ENCODE measurements at regions not wholly inside any gene's neighbourhood (a gene's known extent, or its start where the extent isn't known, plus 50 kb on each side); places are given as distances from the start of the nearest gene placed in this dataset.
A peak's percentile ranks its signal among the peaks of the same experiment; 100 is the strongest.

GRCh38 chr11:104432981-104433380, 269.0 kb upstream of the PDGFD start:
- Histone ChIP-seq H4K91ac (ENCODE audit: low read length) (no peak overlapping the region), H2BK12ac (ENCODE audit: low read length in 2 of 2) (no peak overlapping the region), H4K8ac (ENCODE audit: low read length) (no peak overlapping the region), H2BK120ac (ENCODE audit: low read depth, low read length) (no peak overlapping the region), H3K23ac (ENCODE audit: low read length in 2 of 2) (no peak overlapping the region), H2BK5ac (ENCODE audit: low read depth, low read length, poor library complexity, severe bottlenecking) (no peak overlapping the region), H3K79me1 (replicated peaks; ENCODE audit: low read length, poor library complexity, severe bottlenecking) (no peaks in the 10 kb centered on the region), H3K18ac (ENCODE audit: low read depth in 1 of 2, low read length in 2 of 2) (no peak overlapping the region), H3K4ac (ENCODE audit: low read depth in 1 of 2, low read length in 2 of 2) (no peak overlapping the region), H3K27me3 (ENCODE audit: control insufficient read depth in 1 of 2, insufficient read depth in 1 of 2, low read length in 2 of 2) (no peaks in the 10 kb centered on the region), H3K4me3 (ENCODE audit: insufficient read depth in 1 of 2, low read depth in 1 of 2, low read length in 2 of 2) (no peak overlapping the region), H3K27ac (ENCODE audit: low read length, poor library complexity, severe bottlenecking) (no peak overlapping the region), H2AK5ac (ENCODE audit: low read length, severe bottlenecking) (no peak overlapping the region), H3K9me3 (ENCODE audit: control insufficient read depth, low read length) (no peaks in the 10 kb centered on the region), H2AFZ (ENCODE audit: low read depth, low read length) (no peak overlapping the region), H2BK15ac (ENCODE audit: low read depth, poor library complexity, severe bottlenecking) (no peak overlapping the region), H3K36me3 (ENCODE audit: control insufficient read depth in 1 of 2, insufficient read depth in 2 of 2, low read depth in 1 of 2, low read length in 2 of 2) (no peaks in the 10 kb centered on the region), H3K14ac (ENCODE audit: low read length in 2 of 2) (no peak overlapping the region), H3K4me2 (ENCODE audit: low read length, poor library complexity, severe bottlenecking) (no peak overlapping the region), H3K4me1 (ENCODE audit: control insufficient read depth, insufficient read depth, low read depth, low read length) (no peaks in the 10 kb centered on the region), H3K9ac (ENCODE audit: low read length) (no peak overlapping the region)
- DNase-seq = no peak
- WGBS = 86% methylated on average over 1 of the region's 1 CpG

DNA sequence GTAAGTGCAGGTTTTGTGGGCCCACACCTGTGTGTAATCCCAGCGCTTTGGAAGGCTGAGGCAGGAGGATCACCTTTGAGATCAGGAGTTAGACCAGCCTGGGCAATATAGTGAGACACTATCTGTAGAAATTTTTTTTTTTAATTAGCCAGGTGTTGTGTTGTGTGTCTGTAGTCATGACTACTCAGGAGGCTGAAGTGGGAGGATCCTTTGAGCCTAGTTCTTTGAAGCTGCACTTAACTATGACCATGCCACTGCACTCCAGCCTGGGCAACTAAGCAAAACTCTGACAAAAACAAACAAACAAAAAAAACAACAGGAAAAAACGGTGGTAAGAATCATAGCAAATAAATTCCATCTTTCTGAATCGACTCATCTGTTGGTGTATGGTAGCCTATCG, 268.6 kb upstream of the PDGFD start:
- H2BK15ac ChIP-seq (ENCODE audit: low read depth, poor library complexity, severe bottlenecking) = no peak overlapping the region
- no peak overlapping the region for H3K4me2 ChIP-seq (ENCODE audit: low read length, poor library complexity, severe bottlenecking)
- 81% methylated on average over 4 of the region's 4 CpGs for WGBS

GRCh38 chr11:104422324-104422944, 258.5 kb upstream of the PDGFD start:
- H3K79me1 ChIP-seq (replicated peaks; ENCODE audit: low read length, poor library complexity, severe bottlenecking) = no peaks in the 10 kb centered on the region
- H3K27me3 ChIP-seq (ENCODE audit: control insufficient read depth in 1 of 2, insufficient read depth in 1 of 2, low read length in 2 of 2) = no peaks in the 10 kb centered on the region
- no peaks in the 10 kb centered on the region for H3K4me1 ChIP-seq (ENCODE audit: control insufficient read depth, insufficient read depth, low read depth, low read length)
- WGBS = 95% methylated on average over 21 of the region's 23 CpGs
- H2AK5ac ChIP-seq (ENCODE audit: low read length, severe bottlenecking) = no peak overlapping the region
- no peak overlapping the region for H3K9ac ChIP-seq (ENCODE audit: low read length)
- no peak overlapping the region for H4K91ac ChIP-seq (ENCODE audit: low read length)
- H4K8ac ChIP-seq (ENCODE audit: low read length) = no peak overlapping the region
- no peak overlapping the region for H2BK12ac ChIP-seq (ENCODE audit: low read length in 2 of 2)
- H3K27ac ChIP-seq (ENCODE audit: low read length, poor library complexity, severe bottlenecking) = no peak overlapping the region
- H3K18ac ChIP-seq (ENCODE audit: low read depth in 1 of 2, low read length in 2 of 2) = no peak overlapping the region
- H3K4me2 ChIP-seq (ENCODE audit: low read length, poor library complexity, severe bottlenecking) = no peak overlapping the region
- H3K4ac ChIP-seq (ENCODE audit: low read depth in 1 of 2, low read length in 2 of 2) = no peak overlapping the region
- no peaks in the 10 kb centered on the region for H3K36me3 ChIP-seq (ENCODE audit: control insufficient read depth in 1 of 2, insufficient read depth in 2 of 2, low read depth in 1 of 2, low read length in 2 of 2)
- H2BK120ac ChIP-seq (ENCODE audit: low read depth, low read length) = no peak overlapping the region
- H2BK15ac ChIP-seq (ENCODE audit: low read depth, poor library complexity, severe bottlenecking) = no peak overlapping the region
- H3K23ac ChIP-seq (ENCODE audit: low read length in 2 of 2) = no peak overlapping the region
- no peak overlapping the region for H3K4me3 ChIP-seq (ENCODE audit: insufficient read depth in 1 of 2, low read depth in 1 of 2, low read length in 2 of 2)
- H3K14ac ChIP-seq (ENCODE audit: low read length in 2 of 2) = no peak overlapping the region
- no peak for DNase-seq
- no peak overlapping the region for H2BK5ac ChIP-seq (ENCODE audit: low read depth, low read length, poor library complexity, severe bottlenecking)
- H3K9me3 ChIP-seq (ENCODE audit: control insufficient read depth, low read length) = no peaks in the 10 kb centered on the region
- no peak overlapping the region for H2AFZ ChIP-seq (ENCODE audit: low read depth, low read length)

More for the DNA sequence above, 268.6 kb upstream of the PDGFD start:
- Histone ChIP-seq H3K27ac (ENCODE audit: low read length, poor library complexity, severe bottlenecking) (no peak overlapping the region), H3K9ac (ENCODE audit: low read length) (no peak overlapping the region), H3K14ac (ENCODE audit: low read length in 2 of 2) (no peak overlapping the region), H3K36me3 (ENCODE audit: control insufficient read depth in 1 of 2, insufficient read depth in 2 of 2, low read depth in 1 of 2, low read length in 2 of 2) (no peaks in the 10 kb centered on the region), H2AK5ac (ENCODE audit: low read length, severe bottlenecking) (no peak overlapping the region), H4K91ac (ENCODE audit: low read length) (no peak overlapping the region), H3K4me1 (ENCODE audit: control insufficient read depth, insufficient read depth, low read depth, low read length) (no peaks in the 10 kb centered on the region), H3K18ac (ENCODE audit: low read depth in 1 of 2, low read length in 2 of 2) (no peak overlapping the region), H3K4ac (ENCODE audit: low read depth in 1 of 2, low read length in 2 of 2) (no peak overlapping the region), H3K4me3 (ENCODE audit: insufficient read depth in 1 of 2, low read depth in 1 of 2, low read length in 2 of 2) (no peak overlapping the region), H2AFZ (ENCODE audit: low read depth, low read length) (no peak overlapping the region), H4K8ac (ENCODE audit: low read length) (no peak overlapping the region), H3K79me1 (replicated peaks; ENCODE audit: low read length, poor library complexity, severe bottlenecking) (no peaks in the 10 kb centered on the region), H2BK5ac (ENCODE audit: low read depth, low read length, poor library complexity, severe bottlenecking) (peak overlapping the region; percentile 51), H3K23ac (ENCODE audit: low read length in 2 of 2) (no peak overlapping the region), H2BK120ac (ENCODE audit: low read depth, low read length) (no peak overlapping the region), H3K9me3 (ENCODE audit: control insufficient read depth, low read length) (no peaks in the 10 kb centered on the region), H3K27me3 (ENCODE audit: control insufficient read depth in 1 of 2, insufficient read depth in 1 of 2, low read length in 2 of 2) (no peaks in the 10 kb centered on the region), H2BK12ac (ENCODE audit: low read length in 2 of 2) (no peak overlapping the region)
- DNase-seq = no peak

DNA sequence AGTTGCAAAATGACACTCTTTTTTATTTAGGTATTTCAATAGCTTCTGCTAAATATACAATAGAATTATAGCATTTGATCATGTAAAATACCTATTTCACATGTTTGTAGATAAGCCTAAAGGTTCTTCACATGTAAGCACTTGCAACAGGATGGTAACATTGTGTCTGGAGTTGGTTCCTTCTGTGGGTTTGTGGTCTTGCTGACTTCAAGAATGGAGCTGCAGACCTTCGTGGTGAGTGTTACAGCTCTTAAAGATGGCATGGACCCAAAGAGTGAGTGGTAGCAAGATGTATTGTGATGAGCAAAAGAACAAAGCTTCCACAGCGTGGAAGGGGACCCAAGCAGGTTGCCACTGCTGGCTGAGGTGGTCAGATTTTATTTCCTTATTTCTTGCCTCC, 246.4 kb upstream of the PDGFD start:
- Histone ChIP-seq H3K27me3 (ENCODE audit: control insufficient read depth in 1 of 2, insufficient read depth in 1 of 2, low read length in 2 of 2) (no peaks in the 10 kb centered on the region), H2BK120ac (ENCODE audit: low read depth, low read length) (no peak overlapping the region), H2BK15ac (ENCODE audit: low read depth, poor library complexity, severe bottlenecking) (no peak overlapping the region), H3K9ac (ENCODE audit: low read length) (no peak overlapping the region), H2BK12ac (ENCODE audit: low read length in 2 of 2) (no peak overlapping the region), H3K27ac (ENCODE audit: low read length, poor library complexity, severe bottlenecking) (no peak overlapping the region), H3K23ac (ENCODE audit: low read length in 2 of 2) (no peak overlapping the region), H2AFZ (ENCODE audit: low read depth, low read length) (no peak overlapping the region), H2AK5ac (ENCODE audit: low read length, severe bottlenecking) (no peak overlapping the region), H3K36me3 (ENCODE audit: control insufficient read depth in 1 of 2, insufficient read depth in 2 of 2, low read depth in 1 of 2, low read length in 2 of 2) (no peaks in the 10 kb centered on the region), H3K4me3 (ENCODE audit: insufficient read depth in 1 of 2, low read depth in 1 of 2, low read length in 2 of 2) (no peak overlapping the region), H3K9me3 (ENCODE audit: control insufficient read depth, low read length) (no peaks in the 10 kb centered on the region), H3K79me1 (replicated peaks; ENCODE audit: low read length, poor library complexity, severe bottlenecking) (no peaks in the 10 kb centered on the region), H3K4ac (ENCODE audit: low read depth in 1 of 2, low read length in 2 of 2) (no peak overlapping the region), H3K4me2 (ENCODE audit: low read length, poor library complexity, severe bottlenecking) (no peak overlapping the region), H3K4me1 (ENCODE audit: control insufficient read depth, insufficient read depth, low read depth, low read length) (no peaks in the 10 kb centered on the region), H3K18ac (ENCODE audit: low read depth in 1 of 2, low read length in 2 of 2) (no peak overlapping the region), H2BK5ac (ENCODE audit: low read depth, low read length, poor library complexity, severe bottlenecking) (no peak overlapping the region), H4K91ac (ENCODE audit: low read length) (no peak overlapping the region), H3K14ac (ENCODE audit: low read length in 2 of 2) (no peak overlapping the region), H4K8ac (ENCODE audit: low read length) (no peak overlapping the region)
- no peak for DNase-seq
- WGBS = 89% methylated on average over 2 of the region's 2 CpGs
